ENCODE measurements at regions not wholly inside any gene's neighbourhood (a gene's known extent, or its start where the extent isn't known, plus 50 kb on each side); places are given as distances from the start of the nearest gene placed in this dataset.
A peak's percentile ranks its signal among the peaks of the same experiment; 100 is the strongest.

GRCh38 chr3:18481946-18482548, 56.9 kb upstream of the SATB1 start:
- intact Hi-C loops (cut with micrococcal nuclease) = loop anchor here (2.0 to 10.0 kb wide), 2 partner anchors 17 to 53 kb away; no protein-coding TSS in a partner anchor
- CTCF ChIA-PET = no interaction called here
- Mint-ChIP-seq H3K4me1 (peaks cover 2 to 42% (median 29%) of the 10 kb centered on the region in 7 donors), H3K36me3 (peaks cover 4 to 51% (median 39%) of the 10 kb centered on the region in 5 donors), H3K27ac (peak overlapping the region in 4 of 9 donors; percentile 0 to 27 (median 8)), H3K9me3 (peaks cover 0 to 22% (median 12%) of the 10 kb centered on the region in 11 donors), H3K4me3 (peak overlapping the region in 1 of 10 donors; percentile 1), H3K27me3 (no peaks in the 10 kb centered on the region)
- no peak for ATAC-seq
- H3K27me3 ChIP-seq (ENCODE audit: control insufficient read depth in 2 of 2, insufficient read depth in 2 of 2, low read length in 2 of 2) = no peaks in the 10 kb centered on the region
- no peak overlapping the region for H3K27ac ChIP-seq (ENCODE audit: low read depth, low read length)
- no peak overlapping the region for H3K4me3 ChIP-seq (ENCODE audit: low read length)
- peaks cover 0 to 5% (median 0%) of the 10 kb centered on the region in 3 experiments for H3K9me3 ChIP-seq (ENCODE audit: control insufficient read depth in 2 of 3, low read length in 3 of 3)
- no peak for DNase-seq
- H3K4me1 ChIP-seq (ENCODE audit: control insufficient read depth in 2 of 2, insufficient read depth in 2 of 2, low read length in 2 of 2) = peaks cover 0 to 3% of the 10 kb centered on the region in 2 donors
- H3K36me3 ChIP-seq (ENCODE audit: control insufficient read depth in 2 of 3, insufficient read depth in 3 of 3, low read length in 3 of 3) = peaks cover 0 to 11% (median 0%) of the 10 kb centered on the region in 3 experiments
- POLR2A ChIA-PET = interaction anchor here (1.4 kb wide), 1 partner anchor 9 kb away, joined by 3 read pairs; no protein-coding TSS in a partner anchor

- Mint-ChIP-seq H3K4me1 (peaks cover 4 to 48% (median 25%) of the 10 kb centered on the region in 7 donors), H3K4me3 (no peak overlapping the region), H3K27me3 (no peaks in the 10 kb centered on the region), H3K9me3 (peaks cover 0 to 16% (median 3%) of the 10 kb centered on the region in 11 donors), H3K36me3 (peaks cover 13 to 48% (median 39%) of the 10 kb centered on the region in 5 donors), H3K27ac (peak overlapping the region in 2 of 9 donors; percentile 1 to 11)
- intact Hi-C loops (cut with micrococcal nuclease) = no loop called here
- Histone ChIP-seq H3K9me3 (ENCODE audit: control insufficient read depth in 2 of 3, low read length in 3 of 3) (no peaks in the 10 kb centered on the region), H3K27me3 (ENCODE audit: control insufficient read depth in 2 of 2, insufficient read depth in 2 of 2, low read length in 2 of 2) (no peaks in the 10 kb centered on the region), H3K27ac (ENCODE audit: low read depth, low read length) (no peak overlapping the region), H3K4me1 (ENCODE audit: control insufficient read depth in 2 of 2, insufficient read depth in 2 of 2, low read length in 2 of 2) (peaks cover 0 to 3% of the 10 kb centered on the region in 2 donors), H3K36me3 (ENCODE audit: control insufficient read depth in 2 of 3, insufficient read depth in 3 of 3, low read length in 3 of 3) (peaks cover 0 to 8% (median 0%) of the 10 kb centered on the region in 3 experiments), H3K4me3 (ENCODE audit: low read length) (no peak overlapping the region)
- ChIA-PET POLR2A (interaction anchor here (1.0 to 1.2 kb wide), 2 partner anchors 18 to 22 kb away, joined by 3 read pairs; no protein-coding TSS in a partner anchor), CTCF (no interaction called here)
- DNase-seq = no peak
- no peak for ATAC-seq
Observed at GRCh38 chr3:18477620-18478019, 52.5 kb upstream of the SATB1 start.
